ENCODE measurements at regions not wholly inside any gene's neighbourhood (a gene's known extent, or its start where the extent isn't known, plus 50 kb on each side); places are given as distances from the start of the nearest gene placed in this dataset.

DNA sequence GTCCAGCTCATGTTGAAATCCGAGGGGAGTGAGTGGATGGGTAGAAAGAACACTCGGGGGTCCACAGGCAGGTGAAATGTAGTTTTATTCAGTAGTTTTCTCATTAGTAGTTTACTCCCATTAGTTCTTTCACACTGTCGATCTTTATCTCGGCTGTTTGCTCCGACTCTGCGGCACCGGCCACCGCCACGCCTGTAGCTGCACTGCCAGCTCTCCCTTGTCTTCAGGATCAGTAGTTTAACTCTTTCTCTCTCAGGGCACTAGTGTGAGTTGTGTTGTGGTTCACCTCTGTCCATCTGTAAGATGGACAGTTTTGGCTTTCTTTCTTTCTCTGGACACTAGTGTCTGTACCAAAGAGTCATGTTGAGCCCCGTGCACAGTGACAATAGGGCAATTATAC, 195.7 kb downstream of the LMBRD1 start:
- H2AFZ ChIP-seq (ENCODE audit: low read length), result no peak overlapping the region
- H3K56ac ChIP-seq (ENCODE audit: insufficient read length, low read depth, low read length), result no peak overlapping the region
- no peaks in the 10 kb centered on the region for H3K23me2 ChIP-seq (ENCODE audit: insufficient read length, low read depth, low read length, poor library complexity, severe bottlenecking)
- peaks cover 0 to 4% of the 10 kb centered on the region in 2 experiments; a peak in 2 of 4 replicates for H3K4me1 Mint-ChIP-seq
- H3K79me1 ChIP-seq (ENCODE audit: insufficient read depth, low read depth, low read length, poor library complexity, severe bottlenecking), result no peaks in the 10 kb centered on the region
- H4K91ac ChIP-seq (ENCODE audit: insufficient read length, low read depth, low read length), result no peak overlapping the region
- H3T11ph ChIP-seq (ENCODE audit: low read length), result no peak overlapping the region
- TF ChIP-seq, protein P1, sequence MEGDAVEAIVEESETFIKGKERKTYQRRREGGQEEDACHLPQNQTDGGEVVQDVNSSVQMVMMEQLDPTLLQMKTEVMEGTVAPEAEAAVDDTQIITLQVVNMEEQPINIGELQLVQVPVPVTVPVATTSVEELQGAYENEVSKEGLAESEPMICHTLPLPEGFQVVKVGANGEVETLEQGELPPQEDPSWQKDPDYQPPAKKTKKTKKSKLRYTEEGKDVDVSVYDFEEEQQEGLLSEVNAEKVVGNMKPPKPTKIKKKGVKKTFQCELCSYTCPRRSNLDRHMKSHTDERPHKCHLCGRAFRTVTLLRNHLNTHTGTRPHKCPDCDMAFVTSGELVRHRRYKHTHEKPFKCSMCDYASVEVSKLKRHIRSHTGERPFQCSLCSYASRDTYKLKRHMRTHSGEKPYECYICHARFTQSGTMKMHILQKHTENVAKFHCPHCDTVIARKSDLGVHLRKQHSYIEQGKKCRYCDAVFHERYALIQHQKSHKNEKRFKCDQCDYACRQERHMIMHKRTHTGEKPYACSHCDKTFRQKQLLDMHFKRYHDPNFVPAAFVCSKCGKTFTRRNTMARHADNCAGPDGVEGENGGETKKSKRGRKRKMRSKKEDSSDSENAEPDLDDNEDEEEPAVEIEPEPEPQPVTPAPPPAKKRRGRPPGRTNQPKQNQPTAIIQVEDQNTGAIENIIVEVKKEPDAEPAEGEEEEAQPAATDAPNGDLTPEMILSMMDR (conservative IDR thresholded peaks at IDR 0.05), result no peak
- DNase-seq, result no peak
- no peak overlapping the region for H2BK20ac ChIP-seq (ENCODE audit: low read depth, low read length, poor library complexity, severe bottlenecking)
- no peak overlapping the region for H2BK5ac ChIP-seq (ENCODE audit: insufficient read length, low read length)
- H3K9ac ChIP-seq (ENCODE audit: extremely low read depth, insufficient read length, low read length), result no peak overlapping the region
- no CpG with 5 or more reads among the region's 10 CpGs for WGBS (ENCODE audit: extremely low coverage, insufficient read length, low lambda C conversion rate)
- no peaks in the 10 kb centered on the region for H3K27me3 Mint-ChIP-seq (ENCODE audit: low read depth)
- no peak overlapping the region for H3K23ac ChIP-seq (ENCODE audit: insufficient read length, low read depth, low read length)
- no peaks in the 10 kb centered on the region for H3K27me3 ChIP-seq (ENCODE audit: insufficient read depth, low read length)
- no peak overlapping the region for H3K14ac ChIP-seq (ENCODE audit: insufficient read depth, low read length)
- no peak overlapping the region for H2BK15ac ChIP-seq (ENCODE audit: low read depth, low read length)
- no peak overlapping the region for H4K5ac ChIP-seq (ENCODE audit: insufficient read length, low read depth, low read length)
- H2AK5ac ChIP-seq (ENCODE audit: insufficient read length, low read length), result no peak overlapping the region
- H3K27ac ChIP-seq (ENCODE audit: insufficient read length, low read depth, low read length), result no peak overlapping the region
- H3K27ac Mint-ChIP-seq, result peak overlapping the region in 1 of 3 experiments; percentile 50; a peak in 2 of 7 replicates
- H3K9me3 Mint-ChIP-seq, result no peaks in the 10 kb centered on the region
- H3K4me1 ChIP-seq (ENCODE audit: insufficient read depth, low read length), result no peaks in the 10 kb centered on the region
- no peaks in the 10 kb centered on the region for H3K9me3 ChIP-seq (ENCODE audit: control insufficient read depth, low read depth, low read length)
- H2BK120ac ChIP-seq (ENCODE audit: low read depth, low read length, poor library complexity, severe bottlenecking), result no peak overlapping the region
- H4K8ac ChIP-seq (replicated peaks; ENCODE audit: insufficient read length, low read depth, low read length), result no peak overlapping the region
- no peaks in the 10 kb centered on the region for H3K79me2 ChIP-seq (ENCODE audit: insufficient read depth, low read length)
- H3K36me3 Mint-ChIP-seq (ENCODE audit: insufficient read depth in 1 of 3, low read depth in 3 of 3), result no peaks in the 10 kb centered on the region
- no peak overlapping the region for H3K18ac ChIP-seq (ENCODE audit: insufficient read length, low read depth, low read length)
- no peak overlapping the region for H3K4me3 Mint-ChIP-seq
- no peaks in the 10 kb centered on the region for H4K20me1 ChIP-seq (ENCODE audit: control insufficient read depth, insufficient read depth, insufficient read length)
- H3K4me2 ChIP-seq (ENCODE audit: insufficient read depth, insufficient read length, low read length), result no peak overlapping the region
- H2BK12ac ChIP-seq (ENCODE audit: insufficient read length, low read depth, low read length), result no peak overlapping the region
- no peak overlapping the region for H3K4ac ChIP-seq (ENCODE audit: low read depth, low read length)

Data from H9 (cell line).